Epithelial cell of proximal tubule (primary cell): ENCODE measurements at regions not wholly inside any gene's neighbourhood (a gene's known extent, or its start where the extent isn't known, plus 50 kb on each side); places are given as distances from the start of the nearest gene placed in this dataset.

Source experiments
- DNase-seq: peaks from one replicate; pipeline ENCODE4 v3.0.0-alpha.2; 2011; ENCODE audit warnings: low read depth
- H3K4me3 ChIP-seq: 2 replicates; pipeline ENCODE4 v1.5.1; 2011; ENCODE audit warnings: low read depth, mild to moderate bottlenecking, low read length
- CTCF ChIP-seq: conservative IDR thresholded peaks from 2 replicates; pipeline ENCODE4 v1.5.1; 2012; ENCODE audit warnings: low read depth, mild to moderate bottlenecking, low read length

DNA sequence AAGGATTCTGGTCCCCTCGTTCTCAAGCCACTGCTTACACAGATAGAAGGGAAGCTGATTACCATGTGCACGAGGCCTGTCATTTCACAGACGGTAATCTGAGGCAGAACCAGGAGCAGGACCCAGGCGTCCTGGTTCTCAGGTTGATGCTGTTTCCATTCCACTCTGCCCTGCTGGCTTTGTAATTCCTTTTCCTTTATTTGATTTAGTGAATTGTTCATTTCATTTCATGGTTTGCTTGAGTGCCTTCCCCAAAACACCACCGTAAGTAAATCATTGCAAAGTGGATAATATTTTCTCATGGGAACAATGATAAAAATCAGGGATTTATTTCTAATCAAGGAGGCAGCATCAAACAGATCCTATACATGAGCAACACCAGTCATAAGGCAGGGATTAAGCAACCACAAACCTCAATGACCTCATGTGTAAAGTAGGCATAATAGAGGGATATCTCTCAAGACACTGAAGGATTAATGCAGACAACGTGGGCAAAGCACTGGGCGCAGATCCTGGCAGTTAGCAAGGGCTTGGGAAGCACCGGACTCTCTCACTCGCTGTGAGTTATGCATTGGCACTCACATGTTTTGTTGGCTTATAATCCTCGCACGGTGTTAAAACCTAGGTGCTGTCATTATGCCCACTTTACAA is 229.5 kb upstream of the FOXQ1 start:
- peak; percentile 66 for DNase-seq
- H3K4me3 ChIP-seq: no peak overlapping the region
- no peak for TF ChIP-seq CTCF

DNA sequence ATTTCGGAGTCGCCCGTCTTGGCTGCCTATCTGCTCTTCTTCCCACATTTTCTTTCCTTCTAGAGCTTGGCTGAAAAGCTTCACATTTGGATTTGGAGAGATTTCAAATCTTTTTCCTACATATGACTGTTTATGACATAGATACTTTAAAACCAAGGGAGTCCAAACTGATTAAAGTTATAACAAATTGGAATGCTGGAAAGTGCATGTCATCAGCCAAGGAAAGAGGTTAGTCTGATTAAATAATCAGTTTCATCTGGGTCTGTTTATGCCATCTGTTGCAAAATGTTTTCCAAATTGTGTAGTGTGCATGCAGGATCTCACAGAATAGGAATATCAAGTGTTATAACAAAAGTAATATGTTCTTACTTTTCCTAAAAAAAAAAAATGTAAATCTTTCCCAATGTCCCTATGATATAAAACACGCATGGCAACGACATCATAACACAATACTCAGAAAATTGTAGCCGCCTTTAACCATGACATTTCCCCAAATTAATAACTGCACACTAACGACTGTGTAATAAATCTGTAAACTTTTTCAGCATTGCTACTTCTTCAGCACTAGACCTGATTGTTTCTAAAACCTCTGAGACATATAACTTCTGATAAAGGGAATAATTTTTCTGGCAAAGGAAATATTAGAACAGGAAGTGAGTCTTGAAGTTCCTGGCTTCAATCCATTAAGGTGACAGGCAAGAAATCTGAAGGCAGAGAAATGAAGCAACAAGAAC is 230.2 kb upstream of the FOXQ1 start:
- no peak overlapping the region for H3K4me3 ChIP-seq
- no peak for TF ChIP-seq CTCF
- no peak for DNase-seq

GRCh38 chr6:1080453-1081337 is 231.2 kb upstream of the FOXQ1 start:
- no peak overlapping the region for H3K4me3 ChIP-seq
- no peak for DNase-seq
- TF ChIP-seq CTCF: no peak

DNA sequence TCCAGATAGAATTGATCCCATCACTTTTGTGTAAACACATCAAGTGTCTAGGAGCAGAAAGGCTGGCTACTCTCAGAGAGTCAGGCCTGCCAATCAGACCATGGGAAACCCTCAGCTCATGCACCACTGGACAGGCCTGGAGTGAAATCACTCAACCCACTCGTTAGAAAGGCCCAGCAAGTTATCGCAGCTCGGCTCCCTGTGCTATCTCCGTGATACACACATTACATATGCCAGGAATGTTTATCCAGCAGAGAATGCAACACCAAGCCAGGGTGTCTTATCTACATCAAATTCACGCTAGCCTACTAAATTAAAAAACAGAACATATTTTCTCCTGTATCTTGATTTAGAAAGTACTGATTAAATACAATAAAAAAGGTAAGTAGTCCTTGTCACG is 232.4 kb upstream of the FOXQ1 start:
- DNase-seq: peak; percentile 32
- no peak for TF ChIP-seq CTCF

GRCh38 chr6:1077478-1078416 is 234.2 kb upstream of the FOXQ1 start:
- H3K4me3 ChIP-seq: no peak overlapping the region
- no peak for DNase-seq
- TF ChIP-seq CTCF: no peak

More for the DNA sequence above, 232.4 kb upstream of the FOXQ1 start:
- no peak overlapping the region for H3K4me3 ChIP-seq

GRCh38 chr6:1076531-1077459 is 235.1 kb upstream of the FOXQ1 start:
- DNase-seq: no peak
- no peak for TF ChIP-seq CTCF
- no peak overlapping the region for H3K4me3 ChIP-seq
